ENCODE measurements at regions not wholly inside any gene's neighbourhood (a gene's known extent, or its start where the extent isn't known, plus 50 kb on each side); places are given as distances from the start of the nearest gene placed in this dataset.
"Not testable (repeated sequence)": the region's sequence is repeated elsewhere in the genome, so short reads cannot be mapped to it uniquely, and the experiment has no call there.

DNA sequence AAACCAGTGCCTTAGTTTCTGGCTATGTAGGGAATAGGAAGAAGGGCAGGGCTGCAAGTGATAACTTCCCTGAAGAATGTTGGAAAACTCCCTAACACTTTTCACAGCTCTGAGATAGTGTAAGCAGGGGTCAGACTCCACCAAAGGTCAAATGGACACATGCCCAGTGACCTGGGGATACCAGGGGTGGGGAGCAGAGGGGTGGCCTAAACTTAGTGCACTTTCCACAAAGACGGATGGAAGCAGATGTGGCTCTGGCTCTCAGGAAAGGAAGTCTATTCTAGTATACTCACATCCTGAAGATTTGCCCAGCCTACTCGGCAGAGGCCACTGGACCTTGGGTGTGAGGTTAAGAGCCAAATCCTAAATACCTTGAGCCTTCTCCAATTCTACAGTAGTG lies 285.8 kb downstream of the NUAK1 start:
- DNase-seq: no peak

GRCh38 chr12:105854071-105854470 lies 284.7 kb downstream of the NUAK1 start:
- no peak for DNase-seq

- peak; percentile 50 for DNase-seq
Observed at GRCh38 chr12:105855361-105856047, 283.2 kb downstream of the NUAK1 start.

DNA sequence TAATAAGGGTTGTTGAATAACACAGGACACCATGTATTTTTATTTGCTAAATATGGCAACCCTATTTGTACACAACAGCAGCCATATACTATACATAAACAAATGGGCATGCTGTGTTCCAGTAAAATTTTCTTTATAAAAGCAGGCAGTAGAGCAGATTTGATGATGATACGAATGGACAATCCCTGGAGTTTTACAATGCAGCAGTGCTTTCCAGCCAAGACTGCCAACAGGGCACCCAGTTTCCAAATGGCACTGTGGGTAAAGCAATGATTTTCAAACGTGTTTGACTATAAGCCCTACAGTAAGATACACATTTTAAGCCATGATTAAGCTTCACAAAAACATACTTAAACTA lies 282.7 kb downstream of the NUAK1 start:
- no peak for DNase-seq

- no peak for DNase-seq
Observed at GRCh38 chr12:105858981-105859710, 279.6 kb downstream of the NUAK1 start.

GRCh38 chr12:105860561-105861207 lies 278.1 kb downstream of the NUAK1 start:
- no peak for DNase-seq

DNA sequence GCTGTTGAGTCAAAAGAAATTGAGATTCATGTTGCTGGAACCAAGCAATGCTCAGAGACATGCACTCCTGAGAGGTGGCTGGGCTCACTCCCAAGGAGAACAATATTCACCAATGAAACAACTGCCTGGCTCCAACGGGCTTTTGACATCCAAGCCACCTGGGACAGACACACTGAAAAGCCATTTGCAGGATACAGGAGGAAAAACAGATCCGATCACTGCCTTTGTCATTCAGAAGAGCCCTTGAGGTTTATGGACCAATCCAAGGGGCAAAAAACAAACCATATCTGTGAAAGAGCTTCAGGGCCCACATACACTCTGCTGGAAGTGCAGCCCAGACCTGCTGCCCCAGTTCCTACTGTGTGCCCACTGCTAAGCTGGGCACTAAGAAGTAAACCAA lies 277.5 kb downstream of the NUAK1 start:
- no peak for DNase-seq

DNA sequence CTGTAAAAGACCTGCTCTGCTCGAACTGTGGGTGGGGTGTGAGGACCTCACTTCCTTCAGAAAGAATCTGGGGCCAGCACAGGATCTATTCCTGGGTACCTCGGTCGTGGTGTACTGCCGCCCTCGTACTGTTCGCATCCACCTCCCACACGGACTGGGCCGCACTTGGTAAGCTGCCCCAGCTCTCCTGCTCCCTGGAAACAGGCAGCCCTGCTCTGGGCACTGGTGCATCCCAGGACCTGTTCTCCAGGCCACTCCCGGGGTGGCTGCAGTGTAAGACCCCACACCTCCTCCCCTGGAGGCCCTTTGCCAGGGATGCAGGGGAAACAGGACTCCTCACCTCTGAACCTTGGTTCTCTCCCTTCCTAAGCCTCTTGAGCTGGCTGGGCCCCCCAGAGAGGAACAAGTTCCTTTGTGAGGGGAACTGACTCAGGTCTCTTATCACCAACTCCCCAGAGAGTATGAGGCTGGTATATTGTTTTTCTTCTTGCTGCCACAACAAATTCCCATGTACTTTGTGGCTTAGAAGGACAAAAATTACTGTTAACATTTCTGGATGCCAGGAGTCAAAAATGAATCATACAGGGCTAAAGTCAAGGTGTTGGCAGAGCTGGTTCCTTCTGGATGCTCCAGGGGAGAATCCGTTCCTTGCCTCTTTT lies 276.5 kb downstream of the NUAK1 start:
- no peak for DNase-seq

GRCh38 chr12:105864316-105864715 lies 274.4 kb downstream of the NUAK1 start:
- no peak for DNase-seq

GRCh38 chr12:105864901-105865300 lies 273.9 kb downstream of the NUAK1 start:
- no peak for DNase-seq

- DNase-seq: no peak
Observed at GRCh38 chr12:105865886-105866285, 272.9 kb downstream of the NUAK1 start.

DNA sequence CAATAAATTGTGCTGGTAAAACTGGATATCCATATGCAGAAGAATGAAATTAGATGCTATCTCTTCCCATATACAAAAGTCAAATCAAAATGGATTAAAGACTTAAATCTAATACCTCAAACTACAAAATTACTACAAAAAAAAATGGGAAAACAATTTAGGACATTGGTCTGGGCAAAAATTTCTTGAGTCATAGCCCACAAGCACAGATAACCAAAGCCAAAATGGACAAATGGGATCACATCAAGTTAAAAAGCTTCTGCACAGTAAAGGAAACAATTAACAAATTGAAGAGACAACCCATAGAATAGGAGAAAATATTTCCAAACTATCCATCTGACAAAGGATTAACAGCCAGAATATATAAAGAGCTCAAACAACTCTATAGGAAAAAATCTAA lies 264.6 kb downstream of the NUAK1 start:
- no peak for DNase-seq

GRCh38 chr12:105876396-105876927 lies 262.3 kb downstream of the NUAK1 start:
- DNase-seq: no peak

GRCh38 chr12:105878964-105879363 lies 259.8 kb downstream of the NUAK1 start:
- no peak for DNase-seq

DNA sequence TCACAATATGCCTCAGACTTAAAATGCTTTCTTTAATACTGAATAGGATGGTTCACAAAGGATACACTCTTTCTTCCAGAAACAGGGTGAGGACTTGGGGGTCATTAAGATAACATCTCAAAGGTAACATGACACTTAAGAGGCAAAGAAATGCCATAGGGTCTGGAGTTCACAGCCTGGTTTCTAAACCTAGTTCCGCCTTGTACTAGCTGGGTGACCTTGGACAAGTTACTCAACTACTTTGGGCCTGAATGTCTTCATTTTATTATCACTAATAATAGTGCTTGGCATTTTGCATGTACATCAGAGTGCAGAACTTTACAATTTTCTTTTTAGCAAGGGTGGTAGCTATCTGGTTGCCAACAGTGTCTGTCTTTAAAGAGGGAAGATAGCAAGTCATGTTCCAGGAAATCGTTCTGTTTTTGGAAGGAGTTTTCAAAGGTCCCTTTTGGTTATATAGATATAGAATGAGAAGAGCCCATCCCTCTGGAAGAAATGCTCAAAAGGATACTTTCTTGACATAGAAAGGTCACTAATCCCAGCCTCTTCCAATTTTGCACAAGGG lies 257.8 kb downstream of the NUAK1 start:
- DNase-seq: no peak

DNA sequence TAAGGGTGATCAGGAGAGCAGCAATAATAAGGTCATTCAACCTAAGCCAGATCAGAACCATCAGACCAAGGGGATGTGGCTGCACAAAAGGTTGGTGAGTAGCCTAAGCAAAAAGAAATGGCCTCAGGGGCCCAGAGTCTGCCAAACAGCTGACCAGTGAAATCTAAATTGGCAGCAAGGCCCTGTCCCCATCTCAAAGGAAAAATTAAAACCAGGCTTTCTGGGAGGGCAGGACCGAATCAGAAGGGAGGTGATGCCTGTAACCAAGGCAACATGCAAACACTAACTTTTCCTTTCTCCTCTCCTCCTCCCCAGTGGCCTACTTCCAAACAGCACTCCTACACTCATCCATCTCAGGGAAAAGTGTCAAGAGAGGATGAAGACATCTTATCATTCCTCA lies 256.4 kb downstream of the NUAK1 start:
- DNase-seq: peak; percentile 41

GRCh38 chr12:105887131-105887530 lies 251.6 kb downstream of the NUAK1 start:
- DNase-seq: no peak

GRCh38 chr12:105888696-105889095 lies 250.1 kb downstream of the NUAK1 start:
- DNase-seq: no peak

DNA sequence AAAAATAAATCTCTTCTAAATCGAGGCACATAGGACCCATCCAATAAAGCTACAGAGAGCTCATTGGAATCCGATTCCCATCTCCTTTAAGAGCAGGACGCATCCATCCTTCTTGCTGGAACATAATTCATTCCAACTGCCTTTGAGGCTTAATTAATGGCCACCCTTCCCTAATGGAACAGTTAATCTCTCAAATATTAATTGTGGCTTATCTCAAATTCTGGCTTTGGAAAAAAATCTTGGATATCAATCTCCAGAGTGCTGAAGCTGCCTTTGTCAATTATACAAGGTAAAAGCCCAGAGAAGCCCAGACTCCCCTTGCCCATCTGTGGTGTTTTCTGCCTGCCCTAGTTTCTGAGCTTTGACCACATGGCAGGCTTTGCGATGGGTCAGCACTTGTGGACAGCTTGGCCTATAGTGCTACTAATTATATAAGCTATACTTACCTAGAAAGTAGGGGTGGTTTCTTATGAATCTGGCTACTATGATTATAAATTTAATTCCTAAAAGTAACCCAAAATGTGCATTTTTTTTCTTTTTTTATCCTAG lies 246.3 kb downstream of the NUAK1 start:
- no peak for DNase-seq

GRCh38 chr12:105895197-105895832 lies 243.4 kb downstream of the NUAK1 start:
- DNase-seq: not testable (repeated sequence)

DNA sequence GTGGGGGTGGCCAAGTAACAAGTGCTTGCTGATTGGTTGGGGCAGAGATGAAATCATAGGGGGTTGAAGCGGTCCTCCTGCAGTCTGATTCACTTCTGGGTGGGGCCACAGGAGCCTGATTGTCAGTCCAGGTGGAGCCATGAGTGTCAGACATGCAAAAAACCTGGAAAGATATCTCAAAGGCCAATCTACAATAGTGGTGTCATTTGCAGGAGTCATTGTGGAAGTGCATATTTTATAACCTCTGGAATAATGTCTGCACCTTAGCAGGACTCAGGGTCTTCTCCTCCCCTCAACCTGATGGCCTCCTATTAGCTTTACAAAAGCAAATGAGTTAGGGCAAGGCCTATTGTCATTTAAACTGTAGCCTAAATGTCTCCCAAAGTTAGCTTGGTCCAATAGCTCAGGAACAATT lies 241.4 kb downstream of the NUAK1 start:
- DNase-seq: no peak

GRCh38 chr12:105898271-105898670 lies 240.5 kb downstream of the NUAK1 start:
- not testable (repeated sequence) for DNase-seq
